GM23338 (cell line): ENCODE measurements at regions not wholly inside any gene's neighbourhood (a gene's known extent, or its start where the extent isn't known, plus 50 kb on each side); places are given as distances from the start of the nearest gene placed in this dataset.

Experiments
- ATAC-seq: fragments of 200-7000 bp; cut with Tn5 transposase; 3 replicates; pipeline ENCODE4 v1.9.1; 2020
- DNase-seq: peaks from one replicate; pipeline ENCODE4 v3.0.0-alpha.2; 2015; ENCODE audit warnings: low spot score
- H2AFZ ChIP-seq: fragments of 200-600 bp; sonication (generic); 2 replicates; pipeline ENCODE4 v1.8.0; 2016; ENCODE audit warnings: antibody characterized with exemption, mild to moderate bottlenecking, moderate library complexity
- H3F3A ChIP-seq: fragments of 200-600 bp; sonication (generic); replicated peaks from 2 replicates; pipeline ENCODE4 v1.8.0; 2017; ENCODE audit warnings: antibody characterized with exemption, mixed run types, low read depth
- H3K27ac ChIP-seq: fragments of 200-600 bp; sonication (generic); 2 replicates; pipeline ENCODE4 v1.6.1; 2016; ENCODE audit warnings: low read depth
- H3K27me3 ChIP-seq: fragments of 200-600 bp; sonication (generic); 2 replicates; pipeline ENCODE4 v1.8.0; 2016; ENCODE audit warnings: mild to moderate bottlenecking, mixed run types, moderate library complexity; ENCODE audit not compliant: insufficient read depth
- H3K36me3 ChIP-seq: fragments of 200-600 bp; sonication (generic); 2 replicates; pipeline ENCODE4 v1.8.0; 2016; ENCODE audit warnings: mild to moderate bottlenecking; ENCODE audit not compliant: insufficient read depth
- H3K4me1 ChIP-seq: fragments of 200-600 bp; sonication (generic); 2 replicates; pipeline ENCODE4 v1.8.0; 2016; ENCODE audit warnings: mild to moderate bottlenecking, moderate library complexity; ENCODE audit not compliant: insufficient read depth
- H3K4me2 ChIP-seq: fragments of 200-600 bp; sonication (generic); 2 replicates; pipeline ENCODE4 v1.7.1; 2017; ENCODE audit warnings: mixed run types
- H3K4me3 ChIP-seq: fragments of 200-600 bp; sonication (generic); 2 replicates; pipeline ENCODE4 v1.6.1; 2016; ENCODE audit warnings: mixed run types
- H3K79me2 ChIP-seq: fragments of 200-600 bp; sonication (generic); replicated peaks from 2 replicates; pipeline ENCODE4 v1.8.0; 2017; ENCODE audit warnings: mild to moderate bottlenecking; ENCODE audit not compliant: insufficient read depth
- H3K9me2 ChIP-seq: fragments of 200-600 bp; sonication (generic); 2 replicates; pipeline ENCODE4 v1.8.0; 2017; ENCODE audit not compliant: insufficient read depth
- H4K20me1 ChIP-seq: fragments of 200-600 bp; sonication (generic); replicated peaks from 2 replicates; pipeline ENCODE4 v1.8.0; 2017; ENCODE audit warnings: mild to moderate bottlenecking; ENCODE audit not compliant: insufficient read depth
- H3K27ac Mint-ChIP-seq: 2 replicates; pipeline ENCODE4 v1.8.0; 2020; ENCODE audit warnings: inconsistent platforms, mild to moderate bottlenecking, moderate library complexity, mixed read lengths
- H3K27me3 Mint-ChIP-seq: 3 replicates; pipeline ENCODE4 v1.8.0; 2022; ENCODE audit warnings: low read depth, mild to moderate bottlenecking, moderate library complexity, mixed read lengths, inconsistent platforms; ENCODE audit not compliant: insufficient read depth, poor library complexity
- H3K36me3 Mint-ChIP-seq: 3 replicates; pipeline ENCODE4 v1.8.0; 2021; ENCODE audit warnings: low read depth, mild to moderate bottlenecking, inconsistent platforms, moderate library complexity, mixed read lengths
- H3K4me1 Mint-ChIP-seq: 3 replicates; pipeline ENCODE4 v1.8.0; 2020; ENCODE audit warnings: mild to moderate bottlenecking, inconsistent platforms, mixed read lengths
- H3K4me3 Mint-ChIP-seq: 3 replicates; pipeline ENCODE4 v1.8.0; 2021; ENCODE audit warnings: moderate library complexity, mild to moderate bottlenecking, inconsistent platforms, mixed read lengths
- H3K9me3 Mint-ChIP-seq: 3 replicates; pipeline ENCODE4 v1.8.0; 2020; ENCODE audit warnings: moderate library complexity, mild to moderate bottlenecking, inconsistent platforms, mixed read lengths
- CREB1 ChIP-seq: fragments of 250-450 bp; sonication (Bioruptor Pico); IDR thresholded peaks from 2 replicates; pipeline ENCODE4 v1.5.0; 2020; ENCODE audit warnings: low read depth, mild to moderate bottlenecking, moderate library complexity
- ETS1 ChIP-seq: IDR thresholded peaks from 2 replicates; pipeline ENCODE4 v1.6.1; 2016; ENCODE audit warnings: antibody characterized with exemption
- EZH2phosphoT487 ChIP-seq: fragments of 200-600 bp; sonication (generic); IDR thresholded peaks from one replicate; pipeline ENCODE4 v1.8.1; 2018; ENCODE audit warnings: antibody characterized with exemption; ENCODE audit not compliant: unreplicated experiment
- JUNB ChIP-seq: IDR thresholded peaks from one replicate; pipeline ENCODE4 v1.6.1; 2016; ENCODE audit warnings: antibody characterized with exemption; ENCODE audit not compliant: unreplicated experiment
- REST ChIP-seq: IDR thresholded peaks from one replicate; pipeline ENCODE4 v1.6.1; 2018; ENCODE audit warnings: antibody characterized with exemption; ENCODE audit not compliant: unreplicated experiment
- STAT1 ChIP-seq: IDR thresholded peaks from one replicate; pipeline ENCODE4 v1.6.1; 2016; ENCODE audit warnings: antibody characterized with exemption; ENCODE audit not compliant: unreplicated experiment
- ZNF114 ChIP-seq: fragments of 250-450 bp; sonication (Bioruptor Pico); IDR thresholded peaks from 2 replicates; pipeline ENCODE4 v1.5.0; 2020; ENCODE audit warnings: mild to moderate bottlenecking, moderate library complexity
- ZNF331 ChIP-seq: fragments of 250-450 bp; sonication (Bioruptor Pico); IDR thresholded peaks from 2 replicates; pipeline ENCODE4 v1.5.0; 2020; ENCODE audit warnings: low read depth, mild to moderate bottlenecking, moderate library complexity
- ZNF462 ChIP-seq: fragments of 250-450 bp; sonication (Bioruptor Pico); IDR thresholded peaks from 2 replicates; pipeline ENCODE4 v1.5.0; 2020; ENCODE audit warnings: mild to moderate bottlenecking, moderate library complexity
- TF ChIP-seq, protein P1 (sequence below), 2 experiments: fragments of 200-600 bp in 1 of 2; sonication (generic) in 1 of 2; conservative IDR thresholded peaks; 2 replicates each; pipeline versions ENCODE4 v1.5.1 to v1.6.1; 2016 to 2017; ENCODE audit warnings: antibody characterized with exemption in 2 of 2, low read depth in 2 of 2, mild to moderate bottlenecking in 2 of 2, moderate library complexity in 1 of 2

- TF ChIP-seq ZNF462 (CRISPR knock-in tag), result no peak
- TF ChIP-seq CREB1 (CRISPR knock-in tag), result no peak
- no peak for TF ChIP-seq ZNF331 (CRISPR knock-in tag)
- TF ChIP-seq STAT1, result no peak
- TF ChIP-seq, protein P1, sequence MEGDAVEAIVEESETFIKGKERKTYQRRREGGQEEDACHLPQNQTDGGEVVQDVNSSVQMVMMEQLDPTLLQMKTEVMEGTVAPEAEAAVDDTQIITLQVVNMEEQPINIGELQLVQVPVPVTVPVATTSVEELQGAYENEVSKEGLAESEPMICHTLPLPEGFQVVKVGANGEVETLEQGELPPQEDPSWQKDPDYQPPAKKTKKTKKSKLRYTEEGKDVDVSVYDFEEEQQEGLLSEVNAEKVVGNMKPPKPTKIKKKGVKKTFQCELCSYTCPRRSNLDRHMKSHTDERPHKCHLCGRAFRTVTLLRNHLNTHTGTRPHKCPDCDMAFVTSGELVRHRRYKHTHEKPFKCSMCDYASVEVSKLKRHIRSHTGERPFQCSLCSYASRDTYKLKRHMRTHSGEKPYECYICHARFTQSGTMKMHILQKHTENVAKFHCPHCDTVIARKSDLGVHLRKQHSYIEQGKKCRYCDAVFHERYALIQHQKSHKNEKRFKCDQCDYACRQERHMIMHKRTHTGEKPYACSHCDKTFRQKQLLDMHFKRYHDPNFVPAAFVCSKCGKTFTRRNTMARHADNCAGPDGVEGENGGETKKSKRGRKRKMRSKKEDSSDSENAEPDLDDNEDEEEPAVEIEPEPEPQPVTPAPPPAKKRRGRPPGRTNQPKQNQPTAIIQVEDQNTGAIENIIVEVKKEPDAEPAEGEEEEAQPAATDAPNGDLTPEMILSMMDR (conservative IDR thresholded peaks at IDR 0.05; ENCODE audit: low read depth in 2 of 2), result no peak
These were observed 270.7 kb upstream of the MSX2 start (continued) for GRCh38 chr5:174453690-174454089.

DNA sequence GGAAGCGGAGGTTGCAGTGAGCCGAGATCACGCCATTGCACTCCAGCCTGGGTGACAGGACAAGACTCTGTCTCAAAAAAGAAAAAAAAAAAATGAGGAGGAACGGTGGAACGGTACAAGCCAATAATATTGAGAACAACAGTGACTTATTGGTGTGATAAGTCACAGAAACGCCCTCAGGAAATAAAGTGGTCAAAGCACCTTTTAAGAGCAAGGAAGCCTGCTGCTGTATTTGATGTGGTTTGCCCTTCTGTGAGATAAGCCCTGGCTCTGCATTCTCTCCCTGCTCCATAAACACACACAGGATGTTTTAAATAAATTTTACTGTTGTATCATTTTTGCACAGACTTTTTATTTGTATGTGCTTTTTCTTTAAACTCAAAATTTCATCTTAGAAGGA, 269.9 kb upstream of the MSX2 start:
- Mint-ChIP-seq H3K4me1 (peaks cover 5% of the 10 kb centered on the region), H3K9me3 (no peaks in the 10 kb centered on the region; the same call in 2 of the 3 replicates), H3K36me3 (no peaks in the 10 kb centered on the region; the same call in 2 of the 3 replicates), H3K27ac (no peak overlapping the region), H3K4me3 (no peak overlapping the region), H3K27me3 (peaks cover 5% of the 10 kb centered on the region)
- Histone ChIP-seq H3K79me2 (no peaks in the 10 kb centered on the region), H3K4me1 (no peaks in the 10 kb centered on the region), H3K36me3 (no peaks in the 10 kb centered on the region), H3K4me3 (no peak overlapping the region), H3K9me2 (no peaks in the 10 kb centered on the region), H3K4me2 (no peak overlapping the region), H3F3A (no peaks in the 10 kb centered on the region), H4K20me1 (no peaks in the 10 kb centered on the region), H3K27me3 (no peaks in the 10 kb centered on the region), H3K27ac (no peak overlapping the region), H2AFZ (no peak overlapping the region)
- ATAC-seq, result no peak
- no peak for DNase-seq
- no peak for TF ChIP-seq ZNF331 (CRISPR knock-in tag)
- no peak for TF ChIP-seq ZNF114 (CRISPR knock-in tag)
- TF ChIP-seq REST, result no peak
- TF ChIP-seq CREB1 (CRISPR knock-in tag), result no peak
- no peak for TF ChIP-seq JUNB
- no peak for TF ChIP-seq ETS1
- TF ChIP-seq, protein P1 (conservative IDR thresholded peaks at IDR 0.05; ENCODE audit: low read depth in 2 of 2), result no peak
- TF ChIP-seq EZH2phosphoT487, result no peak
- no peak for TF ChIP-seq STAT1
